Stomach (tissue), 8 donors: ENCODE measurements at regions not wholly inside any gene's neighbourhood (a gene's known extent, or its start where the extent isn't known, plus 50 kb on each side); places are given as distances from the start of the nearest gene placed in this dataset.
A peak's percentile ranks its signal among the peaks of the same experiment; 100 is the strongest.

Experiments used
- DNase-seq, 2 donors: peaks; one replicate each; pipeline versions ENCODE4 v3.0.0 to v3.0.0-alpha.2; 2013 to 2019
- H3K27ac ChIP-seq, 5 donors: fragments of 200-600 bp in 4 of 5; sonication (generic) in 4 of 5; one replicate each; pipeline ENCODE4 v1.5.1; 2013 to 2019; ENCODE audit warnings: mild to moderate bottlenecking in 1 of 5, moderate library complexity in 1 of 5
- H3K27me3 ChIP-seq, 3 donors: fragments of 200-600 bp; sonication (generic); one replicate each; pipeline ENCODE4 v1.5.1; 2017 to 2019; ENCODE audit warnings: mixed run types in 1 of 3
- H3K36me3 ChIP-seq, 4 donors: fragments of 200-600 bp; sonication (generic); 1 replicate in 3 of 4; 2 replicates in 1 of 4; pipeline ENCODE4 v1.5.1; 2016 to 2019
- H3K4me1 ChIP-seq, 4 donors: fragments of 200-600 bp; sonication (generic); one replicate each; pipeline ENCODE4 v1.5.1; 2016 to 2019
- H3K4me3 ChIP-seq, 4 donors: fragments of 200-600 bp; sonication (generic) in 3 of 4; one replicate each; pipeline ENCODE4 v1.5.1; 2016 to 2019; ENCODE audit warnings: mild to moderate bottlenecking in 1 of 4
- H3K9me3 ChIP-seq, 4 donors: fragments of 200-600 bp; sonication (generic); one replicate each; pipeline ENCODE4 v1.5.1; 2016 to 2019
- EP300 ChIP-seq: sonication (generic); formaldehyde crosslinking; IDR thresholded peaks from one replicate; pipeline ENCODE4 v1.6.1; 2017; ENCODE audit warnings: antibody characterized with exemption
- POLR2A ChIP-seq, 4 donors: fragments of 450-650 bp; IDR thresholded peaks; one replicate each; pipeline ENCODE4 v1.6.1; 2016; ENCODE audit warnings: antibody characterized with exemption in 4 of 4, control low read depth in 2 of 4, mild to moderate bottlenecking in 1 of 4, moderate library complexity in 1 of 4
- POLR2AphosphoS5 ChIP-seq, 3 donors: sonication (generic); formaldehyde crosslinking; IDR thresholded peaks; one replicate each; pipeline ENCODE4 v1.6.1; 2016; ENCODE audit warnings: antibody characterized with exemption in 3 of 3
- WGBS, 5 donors: extraction: QIAGEN DNeasy Blood & Tissue Kit in 3 of 5; methylation state at CpG; one replicate each; pipeline versions ENCODE4 v1.1.5 to v1.1.7; 2013 to 2018; 5-methylcytosine and 5-hydroxymethylcytosine counted together
- intact Hi-C: fragments of 100-400 bp; cut with DNase I; formaldehyde crosslinking; loops from one replicate; pipeline ENCODE4 v1.15.1; 2023; ENCODE audit warnings: low total_unique reads
- TF ChIP-seq, protein P1 (sequence below), 7 experiments: fragments of 450-650 bp in 4 of 7; fragments of 200-600 bp in 3 of 7; sonication (generic) in 3 of 7; IDR thresholded peaks; one replicate each; pipeline ENCODE4 v1.5.1; 2016 to 2019; ENCODE audit warnings: antibody characterized with exemption in 7 of 7, control low read depth in 2 of 7, mild to moderate bottlenecking in 1 of 7
- donor health status: healthy with polysubstance abuse.
- donor health status: Bipolar disorder and iron deficiency.
- donor health status: healthy.

DNA sequence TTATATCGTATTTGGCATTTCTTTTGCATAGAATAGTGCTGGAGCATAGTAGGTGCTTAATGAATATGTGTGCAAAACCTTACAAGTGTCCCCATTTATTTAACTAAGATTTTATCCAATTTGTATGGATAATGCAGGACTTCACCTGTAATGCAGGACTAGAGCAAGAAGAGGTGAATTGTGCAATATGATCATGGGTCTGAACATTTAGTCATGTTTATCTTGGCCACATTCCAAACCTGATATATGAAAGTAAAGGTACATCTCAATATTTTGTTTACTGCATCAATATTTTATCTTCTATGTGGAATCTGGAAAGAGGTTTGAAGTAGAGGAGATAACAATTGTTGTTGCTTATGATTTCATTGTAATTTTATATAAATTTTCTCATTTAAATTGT is 1626.7 kb upstream of the B3GALT2 start:
- Histone ChIP-seq H3K9me3 (no peaks in the 10 kb centered on the region), H3K4me3 (no peak overlapping the region), H3K4me1 (no peaks in the 10 kb centered on the region), H3K27ac (no peak overlapping the region), H3K27me3 (no peaks in the 10 kb centered on the region), H3K36me3 (no peaks in the 10 kb centered on the region)
- TF ChIP-seq, protein P1, sequence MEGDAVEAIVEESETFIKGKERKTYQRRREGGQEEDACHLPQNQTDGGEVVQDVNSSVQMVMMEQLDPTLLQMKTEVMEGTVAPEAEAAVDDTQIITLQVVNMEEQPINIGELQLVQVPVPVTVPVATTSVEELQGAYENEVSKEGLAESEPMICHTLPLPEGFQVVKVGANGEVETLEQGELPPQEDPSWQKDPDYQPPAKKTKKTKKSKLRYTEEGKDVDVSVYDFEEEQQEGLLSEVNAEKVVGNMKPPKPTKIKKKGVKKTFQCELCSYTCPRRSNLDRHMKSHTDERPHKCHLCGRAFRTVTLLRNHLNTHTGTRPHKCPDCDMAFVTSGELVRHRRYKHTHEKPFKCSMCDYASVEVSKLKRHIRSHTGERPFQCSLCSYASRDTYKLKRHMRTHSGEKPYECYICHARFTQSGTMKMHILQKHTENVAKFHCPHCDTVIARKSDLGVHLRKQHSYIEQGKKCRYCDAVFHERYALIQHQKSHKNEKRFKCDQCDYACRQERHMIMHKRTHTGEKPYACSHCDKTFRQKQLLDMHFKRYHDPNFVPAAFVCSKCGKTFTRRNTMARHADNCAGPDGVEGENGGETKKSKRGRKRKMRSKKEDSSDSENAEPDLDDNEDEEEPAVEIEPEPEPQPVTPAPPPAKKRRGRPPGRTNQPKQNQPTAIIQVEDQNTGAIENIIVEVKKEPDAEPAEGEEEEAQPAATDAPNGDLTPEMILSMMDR (IDR thresholded peaks at IDR 0.05): no peak
- TF ChIP-seq EP300 (no peak), POLR2A (IDR thresholded peaks at IDR 0.05) (no peak), POLR2AphosphoS5 (IDR thresholded peaks at IDR 0.05) (no peak)
- intact Hi-C loops: no loop called here
- no peak for DNase-seq
- 56 to 74% (median 60%) methylated on average over 1 of the region's 1 CpG for WGBS, 5 donors

DNA sequence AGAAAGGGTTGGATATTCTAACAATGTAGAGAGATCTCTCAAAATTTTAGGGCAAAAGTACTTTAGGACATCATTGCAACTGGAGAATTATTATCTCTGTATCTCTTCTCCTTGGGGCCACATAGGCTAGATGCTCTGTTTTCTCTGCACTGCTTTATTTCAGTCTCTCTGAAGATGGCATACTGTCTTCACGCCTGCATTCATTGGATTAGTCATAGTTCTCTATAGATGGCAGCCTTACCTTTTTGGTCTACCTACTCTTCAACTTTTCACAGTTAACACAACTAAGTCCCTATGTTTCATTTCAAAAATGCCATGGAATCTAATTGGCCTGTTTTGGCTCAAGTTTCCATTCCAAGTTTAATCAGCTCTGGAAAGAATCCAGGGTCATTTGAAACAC is 1623.3 kb upstream of the B3GALT2 start:
- 62 to 93% (median 82%) methylated on average over 1 of the region's 1 CpG for WGBS, 5 donors
- H3K27me3 ChIP-seq: no peaks in the 10 kb centered on the region
- H3K4me1 ChIP-seq: no peaks in the 10 kb centered on the region
- no peaks in the 10 kb centered on the region for H3K9me3 ChIP-seq
- no peak overlapping the region for H3K4me3 ChIP-seq
- no peak for DNase-seq
- TF ChIP-seq POLR2AphosphoS5 (IDR thresholded peaks at IDR 0.05) (no peak), EP300 (no peak), POLR2A (IDR thresholded peaks at IDR 0.05) (no peak)
- TF ChIP-seq, protein P1 (IDR thresholded peaks at IDR 0.05): no peak
- no peaks in the 10 kb centered on the region for H3K36me3 ChIP-seq
- no peak overlapping the region for H3K27ac ChIP-seq
- intact Hi-C loops: no loop called here

- H3K4me3 ChIP-seq: no peak overlapping the region
- TF ChIP-seq POLR2AphosphoS5 (IDR thresholded peaks at IDR 0.05) (no peak), EP300 (no peak), POLR2A (IDR thresholded peaks at IDR 0.05) (no peak)
- TF ChIP-seq, protein P1 (IDR thresholded peaks at IDR 0.05): no peak
- WGBS, 5 donors: 61 to 74% (median 71%) methylated on average over 3 of the region's 3 CpGs
- H3K4me1 ChIP-seq: no peaks in the 10 kb centered on the region
- peak in 1 of 2 donors; percentile 2 for DNase-seq
- no peaks in the 10 kb centered on the region for H3K9me3 ChIP-seq
- no peaks in the 10 kb centered on the region for H3K27me3 ChIP-seq
- H3K36me3 ChIP-seq: no peaks in the 10 kb centered on the region
- intact Hi-C loops: no loop called here
- H3K27ac ChIP-seq: no peak overlapping the region
These were observed 1622.8 kb upstream of the B3GALT2 start for GRCh38 chr1:194809215-194809614.

DNA sequence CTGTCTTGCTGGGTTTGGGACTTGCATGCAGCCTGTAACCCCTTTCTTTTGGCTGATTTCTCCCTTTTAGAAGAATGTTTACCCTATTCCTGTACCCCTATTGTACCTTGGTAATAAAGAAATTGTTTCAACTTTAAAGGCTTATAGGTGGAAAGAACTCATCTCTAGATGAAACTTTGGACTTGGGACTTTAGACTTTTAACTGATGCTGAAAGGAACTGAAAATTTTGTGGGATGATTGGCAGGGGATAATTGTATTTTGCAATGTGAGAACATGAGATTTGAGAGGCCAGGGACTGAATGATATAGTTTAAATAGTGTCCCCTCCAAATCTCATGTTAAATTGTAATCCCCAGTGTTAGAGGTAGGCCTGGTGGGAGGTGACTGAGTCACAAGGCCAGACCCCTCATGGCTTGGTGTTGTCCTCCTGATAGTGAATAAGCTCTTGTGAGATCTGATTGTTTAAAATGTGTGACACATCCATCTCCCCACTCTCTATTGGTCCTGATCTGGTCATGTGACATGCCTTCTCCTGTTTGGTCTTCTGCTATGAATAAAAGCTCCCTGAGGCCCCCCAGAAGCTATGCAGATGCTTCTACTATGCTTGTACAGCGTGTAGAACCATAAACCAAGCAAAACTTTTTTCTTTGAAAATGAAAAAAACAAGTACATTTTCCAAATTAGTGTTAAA is 1621.3 kb upstream of the B3GALT2 start:
- H3K9me3 ChIP-seq: no peaks in the 10 kb centered on the region
- no peak overlapping the region for H3K4me3 ChIP-seq
- 20 to 50% (median 39%) methylated on average over 1 of the region's 1 CpG for WGBS, 5 donors
- TF ChIP-seq POLR2A (IDR thresholded peaks at IDR 0.05): no peak
- TF ChIP-seq, protein P1 (IDR thresholded peaks at IDR 0.05): no peak
- no peak for TF ChIP-seq EP300
- DNase-seq: no peak
- H3K4me1 ChIP-seq: no peaks in the 10 kb centered on the region
- intact Hi-C loops: no loop called here
- H3K36me3 ChIP-seq: no peaks in the 10 kb centered on the region
- H3K27ac ChIP-seq: no peak overlapping the region
- no peaks in the 10 kb centered on the region for H3K27me3 ChIP-seq
